Duodenal mucosa (tissue), 2 donors: ENCODE measurements at regions not wholly inside any gene's neighbourhood (a gene's known extent, or its start where the extent isn't known, plus 50 kb on each side); places are given as distances from the start of the nearest gene placed in this dataset.

Experiments
- H3K27ac ChIP-seq: one replicate; pipeline ENCODE4 v1.7.0; 2013; ENCODE audit warnings: low read depth, low read length
- H3K27me3 ChIP-seq, 2 donors: one replicate each; pipeline ENCODE4 v1.7.0; 2013; ENCODE audit warnings: low read length in 2 of 2, control low read depth in 1 of 2; ENCODE audit not compliant: insufficient read depth in 2 of 2, control insufficient read depth in 1 of 2
- H3K36me3 ChIP-seq, 2 donors: one replicate each; pipeline ENCODE4 v1.7.0; 2013; ENCODE audit warnings: low read length in 2 of 2, control low read depth in 1 of 2; ENCODE audit not compliant: insufficient read depth in 2 of 2, control insufficient read depth in 1 of 2
- H3K4me1 ChIP-seq, 2 donors: one replicate each; pipeline ENCODE4 v1.7.0; 2013; ENCODE audit warnings: low read length in 2 of 2, control low read depth in 1 of 2; ENCODE audit not compliant: insufficient read depth in 2 of 2, control insufficient read depth in 1 of 2
- H3K4me3 ChIP-seq, 2 donors: one replicate each; pipeline ENCODE4 v1.7.0; 2013; ENCODE audit warnings: low read length in 2 of 2, low read depth in 1 of 2
- H3K9ac ChIP-seq, 2 donors: one replicate each; pipeline ENCODE4 v1.7.0; 2013; ENCODE audit warnings: low read length in 2 of 2, low read depth in 1 of 2
- H3K9me3 ChIP-seq, 2 donors: one replicate each; pipeline ENCODE4 v1.7.0; 2013; ENCODE audit warnings: low read length in 2 of 2, control low read depth in 1 of 2; ENCODE audit not compliant: control insufficient read depth in 1 of 2

- Histone ChIP-seq H3K9ac (no peak overlapping the region), H3K27ac (no peak overlapping the region), H3K4me3 (no peak overlapping the region), H3K4me1 (no peaks in the 10 kb centered on the region), H3K27me3 (peaks cover 40 to 54% of the 10 kb centered on the region in 2 donors), H3K36me3 (no peaks in the 10 kb centered on the region), H3K9me3 (no peaks in the 10 kb centered on the region)
These were observed 106.8 kb upstream of the SLC6A11 start for GRCh38 chr3:10709110-10709781.

GRCh38 chr3:10712121-10712520, 103.9 kb upstream of the SLC6A11 start:
- Histone ChIP-seq H3K9ac (no peak overlapping the region), H3K27ac (no peak overlapping the region), H3K36me3 (no peaks in the 10 kb centered on the region), H3K4me1 (no peaks in the 10 kb centered on the region), H3K9me3 (no peaks in the 10 kb centered on the region), H3K27me3 (peaks cover 18 to 34% of the 10 kb centered on the region in 2 donors), H3K4me3 (no peak overlapping the region)

GRCh38 chr3:10713656-10714055, 102.4 kb upstream of the SLC6A11 start:
- Histone ChIP-seq H3K36me3 (no peaks in the 10 kb centered on the region), H3K27ac (no peak overlapping the region)

GRCh38 chr3:10715886-10716285, 100.1 kb upstream of the SLC6A11 start:
- Histone ChIP-seq H3K9me3 (no peaks in the 10 kb centered on the region), H3K4me3 (no peak overlapping the region), H3K9ac (no peak overlapping the region), H3K4me1 (no peaks in the 10 kb centered on the region), H3K36me3 (no peaks in the 10 kb centered on the region), H3K27ac (no peak overlapping the region), H3K27me3 (peaks cover 5 to 6% of the 10 kb centered on the region in 2 donors)

More at GRCh38 chr3:10713656-10714055, 102.4 kb upstream of the SLC6A11 start:
- Histone ChIP-seq H3K9me3 (no peaks in the 10 kb centered on the region), H3K4me3 (no peak overlapping the region), H3K9ac (no peak overlapping the region), H3K4me1 (no peaks in the 10 kb centered on the region), H3K27me3 (peaks cover 9 to 24% of the 10 kb centered on the region in 2 donors)

- Histone ChIP-seq H3K36me3 (no peaks in the 10 kb centered on the region), H3K27ac (no peak overlapping the region), H3K9me3 (no peaks in the 10 kb centered on the region), H3K4me1 (no peaks in the 10 kb centered on the region), H3K27me3 (peaks cover 5 to 6% of the 10 kb centered on the region in 2 donors), H3K4me3 (no peak overlapping the region), H3K9ac (no peak overlapping the region)
These were observed 99.1 kb upstream of the SLC6A11 start for GRCh38 chr3:10716964-10717363.

- H3K27me3 ChIP-seq: peaks cover 0 to 3% of the 10 kb centered on the region in 2 donors
- no peak overlapping the region for H3K9ac ChIP-seq
- no peak overlapping the region for H3K4me3 ChIP-seq
- no peaks in the 10 kb centered on the region for H3K9me3 ChIP-seq
- H3K36me3 ChIP-seq: no peaks in the 10 kb centered on the region
- H3K4me1 ChIP-seq: no peaks in the 10 kb centered on the region
- no peak overlapping the region for H3K27ac ChIP-seq
These were observed 98.3 kb upstream of the SLC6A11 start for GRCh38 chr3:10717756-10718155.

- no peaks in the 10 kb centered on the region for H3K9me3 ChIP-seq
These were observed 94.9 kb upstream of the SLC6A11 start for GRCh38 chr3:10721101-10721500.

GRCh38 chr3:10722911-10723310, 93.1 kb upstream of the SLC6A11 start:
- Histone ChIP-seq H3K36me3 (no peaks in the 10 kb centered on the region), H3K27ac (no peak overlapping the region), H3K4me3 (no peak overlapping the region), H3K27me3 (no peaks in the 10 kb centered on the region), H3K9ac (no peak overlapping the region), H3K9me3 (no peaks in the 10 kb centered on the region), H3K4me1 (no peaks in the 10 kb centered on the region)

More at GRCh38 chr3:10721101-10721500, 94.9 kb upstream of the SLC6A11 start:
- H3K4me3 ChIP-seq: no peak overlapping the region
- no peak overlapping the region for H3K27ac ChIP-seq
- H3K4me1 ChIP-seq: no peaks in the 10 kb centered on the region
- H3K27me3 ChIP-seq: no peaks in the 10 kb centered on the region
- H3K9ac ChIP-seq: no peak overlapping the region
- no peaks in the 10 kb centered on the region for H3K36me3 ChIP-seq

GRCh38 chr3:10723991-10724390, 92.0 kb upstream of the SLC6A11 start:
- Histone ChIP-seq H3K4me3 (no peak overlapping the region), H3K4me1 (no peaks in the 10 kb centered on the region), H3K27me3 (no peaks in the 10 kb centered on the region), H3K36me3 (no peaks in the 10 kb centered on the region), H3K27ac (no peak overlapping the region), H3K9me3 (no peaks in the 10 kb centered on the region), H3K9ac (no peak overlapping the region)

- Histone ChIP-seq H3K9me3 (no peaks in the 10 kb centered on the region), H3K4me1 (no peaks in the 10 kb centered on the region), H3K27ac (no peak overlapping the region), H3K36me3 (no peaks in the 10 kb centered on the region), H3K4me3 (no peak overlapping the region), H3K9ac (no peak overlapping the region), H3K27me3 (no peaks in the 10 kb centered on the region)
These were observed 91.0 kb upstream of the SLC6A11 start for GRCh38 chr3:10725067-10725466.
